NCI-H526 (cell line): ENCODE measurements at regions not wholly inside any gene's neighbourhood (a gene's known extent, or its start where the extent isn't known, plus 50 kb on each side); places are given as distances from the start of the nearest gene placed in this dataset.

ENCODE experiments used
- DNase-seq, 2 experiments: peaks; one replicate each; lab custom pipeline; 2025; lab: John Stamatoyannopoulos, UW

DNA sequence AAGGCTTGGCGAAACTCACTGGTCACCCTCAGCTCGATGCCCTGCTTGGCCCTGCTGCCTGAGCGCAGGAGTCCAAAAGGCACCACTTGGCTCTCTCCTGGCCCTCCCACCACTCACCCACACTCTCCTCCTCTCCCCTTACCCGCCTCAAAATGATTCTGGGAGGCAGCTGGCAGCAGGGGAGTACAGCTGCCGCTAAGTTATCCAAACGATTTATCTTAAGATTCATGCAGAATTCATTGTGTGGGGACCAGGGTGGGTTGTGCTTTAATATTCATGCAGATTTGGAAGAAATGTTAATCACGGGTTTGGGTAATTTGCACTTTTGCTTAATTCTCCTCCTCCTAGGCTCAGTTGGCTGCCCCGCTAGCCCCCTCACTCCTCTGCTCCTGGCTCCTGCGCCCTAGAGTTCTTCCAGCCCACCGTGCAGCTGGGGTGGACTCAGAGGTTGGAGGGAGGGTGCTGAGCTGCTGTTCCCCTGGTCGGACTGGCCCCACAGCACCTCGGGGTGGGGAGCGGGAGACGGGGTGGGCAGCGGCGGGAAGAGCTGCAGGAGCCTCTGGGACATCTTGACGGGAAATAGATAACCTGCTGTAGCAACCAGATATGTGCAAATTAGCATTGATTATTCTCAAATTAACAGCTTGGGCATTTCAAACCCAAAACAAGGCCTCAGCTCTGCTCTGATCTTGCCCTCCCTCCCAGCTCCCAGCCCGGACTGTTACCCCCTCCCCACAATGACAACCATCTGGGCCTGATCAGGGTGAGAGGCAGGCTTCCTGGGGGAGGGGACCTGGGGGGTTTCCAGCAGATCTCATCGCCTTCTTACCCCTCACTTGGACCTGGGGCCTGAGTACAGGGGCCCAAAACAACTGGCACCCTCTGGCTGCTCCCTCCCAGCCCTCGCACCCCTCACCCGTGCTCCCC, 122.6 kb upstream of the RPL38 start:
- no peak for DNase-seq

DNA sequence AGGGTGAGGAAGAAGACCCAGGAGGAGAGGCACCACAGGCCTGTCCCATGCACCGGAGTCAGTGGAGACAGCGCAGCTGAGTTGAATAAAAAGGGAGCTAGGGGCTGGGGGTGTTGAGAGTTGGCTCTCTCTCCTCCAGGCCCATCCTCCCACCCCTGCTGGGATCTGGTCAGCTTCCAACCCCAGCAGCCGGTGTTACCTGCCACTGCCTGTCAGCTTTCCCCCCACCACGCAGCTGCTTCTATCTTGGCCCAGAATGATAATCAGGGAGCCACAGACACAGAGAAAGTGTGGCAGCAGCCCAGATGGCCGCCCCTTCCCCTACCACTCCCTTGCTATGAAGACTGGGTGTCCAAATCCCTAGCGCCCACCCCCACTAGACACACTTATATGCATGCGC, 120.6 kb upstream of the RPL38 start:
- DNase-seq = no peak

DNA sequence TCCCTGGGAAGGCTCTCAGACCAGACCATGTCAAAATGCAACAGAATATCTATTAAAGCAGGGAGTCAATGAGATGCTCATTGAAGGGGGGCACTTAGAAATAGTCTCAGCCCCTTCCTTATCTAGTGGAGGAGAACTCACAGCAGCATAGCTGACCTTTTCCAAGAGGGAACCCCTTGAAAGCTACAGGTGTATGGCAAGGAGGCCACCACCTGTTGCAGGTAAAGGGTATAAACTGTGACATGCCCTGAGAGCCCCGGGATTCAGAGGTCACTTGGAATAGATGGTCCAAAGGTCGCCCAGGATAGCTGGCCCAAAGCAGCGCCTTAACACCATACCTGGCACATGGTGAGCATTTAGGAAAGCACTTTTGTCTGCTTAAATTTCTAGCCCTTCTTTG, 120.2 kb upstream of the RPL38 start:
- DNase-seq = no peak

DNA sequence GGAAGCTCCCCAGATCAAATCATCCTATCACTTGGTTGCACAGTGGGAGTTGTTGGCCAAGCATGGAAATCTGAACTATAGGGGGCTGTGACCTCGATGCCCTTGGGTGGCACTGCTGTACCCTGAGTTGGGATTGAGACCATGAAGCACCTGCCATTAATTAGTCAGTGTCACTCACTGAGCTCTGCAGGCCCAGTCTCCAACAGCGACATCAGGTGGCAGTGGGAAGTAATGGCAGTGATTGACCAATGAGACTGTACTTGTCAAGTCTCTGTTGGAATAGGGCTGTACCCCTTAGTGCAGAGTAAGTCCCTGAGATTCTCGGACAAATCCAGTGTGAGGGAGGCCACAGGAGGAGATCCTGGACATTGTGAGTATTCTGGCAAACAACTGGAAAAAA, 118.0 kb upstream of the RPL38 start:
- DNase-seq = peak in 1 of 2 experiments; percentile 22

DNA sequence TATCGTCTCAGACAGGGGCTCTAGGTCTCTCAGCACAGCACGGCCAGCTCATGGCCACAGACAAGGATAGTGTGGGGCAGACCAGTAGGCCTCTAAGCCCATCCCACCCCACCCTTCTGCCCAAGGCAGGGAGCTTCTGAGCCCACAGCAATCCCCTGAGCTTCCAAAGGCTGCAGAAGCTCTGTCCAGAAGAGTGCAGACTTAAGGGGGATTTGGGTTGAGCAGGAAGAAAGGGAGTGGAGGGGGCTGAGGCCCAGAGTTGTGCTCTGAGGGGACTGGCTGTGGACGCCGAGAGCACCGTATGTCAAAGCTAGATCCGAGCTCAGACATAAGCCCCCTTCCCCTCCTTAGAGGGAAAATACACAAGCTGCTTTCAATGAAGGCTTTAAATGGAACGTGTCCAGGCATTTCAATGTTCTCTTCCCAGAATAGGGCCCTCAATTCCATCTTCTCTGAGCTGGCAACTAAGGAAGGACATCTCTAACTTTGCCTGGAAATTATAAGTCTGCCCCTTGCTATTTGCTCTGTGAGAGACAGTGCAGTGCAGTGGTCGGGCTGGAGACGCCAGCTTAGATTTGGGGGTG, 116.4 kb upstream of the RPL38 start:
- no peak for DNase-seq

DNA sequence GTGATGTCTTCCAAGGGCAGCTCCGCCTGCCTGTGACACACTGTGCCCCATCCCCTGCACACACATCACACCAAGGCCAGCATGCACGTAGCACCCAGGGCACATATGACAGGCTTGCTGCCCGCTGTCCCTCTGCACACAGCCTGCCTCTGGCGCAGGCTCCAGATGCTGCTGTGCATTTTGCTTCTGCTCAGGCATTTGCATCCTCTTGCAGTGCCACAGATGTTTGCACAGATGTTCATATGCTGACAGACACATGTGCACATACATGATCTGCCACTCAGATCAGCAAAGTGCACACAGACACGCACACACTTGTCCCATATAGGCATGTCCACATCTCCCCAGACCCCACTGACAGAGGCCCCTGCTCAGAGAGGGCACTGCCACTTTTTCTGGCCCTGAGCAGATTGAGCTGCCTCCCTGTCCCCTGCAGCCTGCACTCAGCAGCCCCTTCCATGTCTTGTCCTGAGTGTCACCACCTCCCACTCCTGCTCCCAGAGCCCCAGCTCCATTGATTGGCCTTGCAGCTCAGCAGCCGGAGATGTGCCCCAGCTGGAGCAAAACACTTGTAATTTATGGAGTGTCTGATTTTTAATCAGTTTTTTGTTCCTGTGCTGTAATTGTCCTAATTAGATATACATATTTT, 115.1 kb upstream of the RPL38 start:
- DNase-seq = no peak

DNA sequence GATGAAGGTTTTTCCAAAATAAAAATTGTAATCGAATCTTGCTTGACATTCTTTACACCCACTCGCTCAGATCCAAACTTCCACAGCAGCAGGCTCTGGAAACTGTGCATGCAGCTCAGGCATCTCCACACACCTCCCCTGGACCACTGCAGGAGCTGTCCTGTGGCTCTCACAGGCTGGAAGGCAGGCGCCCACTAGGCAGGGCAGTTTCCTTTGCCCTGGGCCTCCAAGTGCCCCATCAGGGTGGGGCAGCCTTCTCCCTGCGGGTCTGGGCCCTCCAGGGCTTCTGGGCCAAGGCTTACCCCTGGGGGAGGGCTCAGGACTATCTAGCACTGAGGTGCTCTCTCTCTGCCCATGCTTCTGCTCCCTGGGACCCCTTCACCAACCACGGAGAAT, 114.5 kb upstream of the RPL38 start:
- DNase-seq = no peak

DNA sequence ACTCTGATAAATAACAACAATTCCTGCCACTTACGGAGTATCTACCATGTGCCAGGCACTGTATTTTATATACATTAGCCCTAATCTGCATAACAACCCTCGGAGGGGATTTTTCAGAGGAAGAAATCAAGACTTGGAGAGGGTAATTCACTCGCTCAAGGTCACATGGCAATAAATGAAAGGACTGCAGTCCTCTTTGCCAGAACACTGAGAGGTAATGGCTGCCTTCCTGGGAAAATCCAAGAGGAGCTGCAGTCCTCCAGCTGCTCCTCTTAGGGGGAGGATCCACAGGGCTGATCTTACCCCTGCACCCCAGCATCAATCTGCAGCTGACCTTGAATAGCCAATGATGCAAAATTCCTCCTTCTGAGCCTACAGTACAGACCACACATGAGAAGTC, 114.1 kb upstream of the RPL38 start:
- DNase-seq = no peak

DNA sequence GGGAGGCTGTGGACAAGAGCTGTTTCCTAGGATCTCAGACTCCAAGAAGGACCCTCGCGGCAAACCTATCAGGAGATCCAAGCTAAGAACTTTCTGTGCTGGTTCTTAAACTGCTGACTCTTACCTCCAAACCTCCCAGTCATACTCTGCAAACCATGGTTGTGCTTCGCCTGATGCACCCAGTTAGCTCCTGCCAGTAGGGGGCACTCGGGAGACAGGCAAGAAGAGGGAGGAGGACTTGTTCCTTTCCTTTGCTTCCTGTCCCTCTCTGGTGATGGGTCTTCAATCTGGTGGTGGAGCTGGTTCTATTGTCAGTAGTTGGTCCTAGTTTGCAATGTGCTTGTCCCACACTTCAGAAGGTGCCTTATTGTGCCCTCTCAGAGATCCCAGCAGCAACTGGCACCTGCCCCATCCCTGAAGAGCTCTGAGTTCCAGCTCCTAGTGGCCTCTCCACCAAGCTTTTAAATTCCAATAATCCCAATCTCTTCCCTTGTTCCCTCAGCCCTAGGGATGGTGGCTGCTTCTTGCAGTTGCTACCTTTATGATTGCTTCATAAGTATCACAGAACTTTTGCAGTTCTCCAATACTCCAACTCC, 113.5 kb upstream of the RPL38 start:
- peak; percentile 60 to 90 for DNase-seq

DNA sequence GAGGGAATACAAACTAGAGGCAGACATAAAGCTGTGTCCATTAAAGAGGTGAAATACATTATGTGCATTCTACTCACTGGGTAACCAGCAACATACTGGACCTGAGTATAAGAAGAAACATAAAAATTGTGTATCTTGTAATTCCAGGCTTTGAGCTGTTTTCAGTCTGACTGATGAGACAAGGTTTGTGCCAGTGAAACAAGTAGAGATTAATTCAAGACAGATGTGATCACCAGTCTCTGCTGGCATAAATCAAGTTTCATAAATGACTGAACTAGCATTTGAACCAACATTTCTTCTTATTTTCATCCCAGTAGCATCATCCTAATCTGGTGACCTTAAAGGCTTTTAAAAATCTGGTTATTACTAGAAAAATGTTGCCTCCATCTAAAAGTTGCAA, 108.8 kb upstream of the RPL38 start:
- DNase-seq = no peak

DNA sequence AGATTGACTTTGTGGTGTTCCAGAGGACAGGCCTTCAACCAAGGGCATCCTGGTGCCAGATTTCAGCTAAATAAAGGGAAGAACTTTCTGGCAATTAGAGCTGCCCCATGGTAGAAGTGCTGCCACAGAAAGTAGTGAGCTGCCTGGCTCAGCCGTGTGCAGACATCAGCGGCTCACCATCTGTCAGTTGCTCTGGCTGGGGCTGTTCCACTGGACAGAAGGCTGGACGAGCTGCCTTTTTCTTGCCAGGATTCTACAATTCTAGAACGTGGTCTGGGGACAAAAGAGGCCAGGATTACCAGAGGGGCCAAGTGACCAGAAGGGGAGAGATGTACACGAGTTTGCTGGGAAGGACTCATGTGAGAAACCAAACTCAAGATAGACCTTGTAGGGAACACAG, 107.0 kb upstream of the RPL38 start:
- DNase-seq = no peak

DNA sequence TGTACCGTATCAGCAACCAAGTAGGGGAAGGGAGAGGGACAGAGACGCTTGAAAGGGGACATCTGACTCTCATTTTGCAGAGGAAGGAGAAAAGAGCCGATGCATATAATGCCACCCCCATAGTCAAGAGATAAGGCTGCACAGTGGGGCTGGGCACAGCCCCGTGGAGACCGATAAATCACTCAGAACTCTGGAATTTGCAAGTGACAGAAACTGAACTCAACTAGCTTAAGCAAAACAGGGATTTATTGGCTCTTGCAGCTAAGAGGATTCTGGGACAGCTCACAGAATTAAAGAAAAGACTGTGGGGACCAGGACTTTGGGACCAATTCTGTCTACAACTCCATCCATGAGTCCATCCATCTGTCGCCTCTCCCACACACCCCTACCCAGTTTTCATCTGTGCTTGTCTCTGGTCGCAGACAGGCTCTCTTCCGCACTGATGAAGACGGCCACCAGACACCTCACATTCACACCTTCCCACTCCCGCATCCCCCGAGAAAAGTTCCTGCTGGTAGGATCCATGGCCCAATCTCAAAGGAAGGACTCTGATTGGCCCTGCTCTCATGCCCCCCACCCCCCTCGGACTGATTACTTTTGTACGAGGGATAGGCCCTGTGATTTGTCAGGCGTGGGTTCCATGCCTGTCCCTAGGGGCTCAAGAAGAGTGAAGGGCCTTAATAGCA, 105.9 kb upstream of the RPL38 start:
- DNase-seq = no peak

DNA sequence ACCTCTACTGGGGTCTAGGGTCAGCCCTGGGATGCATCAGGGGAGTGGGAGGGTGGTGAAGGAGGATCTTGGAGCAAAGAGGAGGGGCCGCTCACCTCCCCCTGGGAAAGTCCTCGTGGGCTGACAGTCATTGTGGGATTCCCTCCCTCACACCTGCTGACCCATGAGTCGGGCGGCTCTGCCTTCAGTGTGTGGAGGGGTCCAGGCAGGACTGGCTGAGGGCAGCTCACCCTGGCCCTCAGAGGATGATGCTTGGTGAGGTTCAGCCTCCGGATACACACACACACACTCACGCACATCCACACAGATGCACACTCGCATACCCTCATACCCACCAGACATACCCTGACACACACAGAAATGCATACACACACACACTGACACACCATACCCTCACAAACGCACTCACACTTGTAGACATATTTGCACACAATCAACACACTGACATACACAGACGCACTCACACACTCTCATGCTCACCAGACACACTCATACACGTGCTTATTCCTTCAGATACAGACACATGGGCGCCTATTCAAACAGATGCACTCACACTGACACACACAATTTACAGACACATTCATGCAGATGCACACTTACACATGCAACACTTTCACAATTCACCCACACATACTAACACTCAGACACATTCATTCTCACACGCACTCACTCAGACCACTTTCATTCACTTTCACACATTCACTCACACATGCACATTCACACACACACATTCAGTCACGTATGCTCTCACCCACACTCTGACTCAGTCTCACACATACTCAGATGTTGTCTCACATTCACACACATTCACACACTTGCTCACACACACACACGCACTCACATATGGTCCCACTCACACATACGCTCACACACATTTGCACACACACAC, 105.1 kb upstream of the RPL38 start:
- DNase-seq = no peak

DNA sequence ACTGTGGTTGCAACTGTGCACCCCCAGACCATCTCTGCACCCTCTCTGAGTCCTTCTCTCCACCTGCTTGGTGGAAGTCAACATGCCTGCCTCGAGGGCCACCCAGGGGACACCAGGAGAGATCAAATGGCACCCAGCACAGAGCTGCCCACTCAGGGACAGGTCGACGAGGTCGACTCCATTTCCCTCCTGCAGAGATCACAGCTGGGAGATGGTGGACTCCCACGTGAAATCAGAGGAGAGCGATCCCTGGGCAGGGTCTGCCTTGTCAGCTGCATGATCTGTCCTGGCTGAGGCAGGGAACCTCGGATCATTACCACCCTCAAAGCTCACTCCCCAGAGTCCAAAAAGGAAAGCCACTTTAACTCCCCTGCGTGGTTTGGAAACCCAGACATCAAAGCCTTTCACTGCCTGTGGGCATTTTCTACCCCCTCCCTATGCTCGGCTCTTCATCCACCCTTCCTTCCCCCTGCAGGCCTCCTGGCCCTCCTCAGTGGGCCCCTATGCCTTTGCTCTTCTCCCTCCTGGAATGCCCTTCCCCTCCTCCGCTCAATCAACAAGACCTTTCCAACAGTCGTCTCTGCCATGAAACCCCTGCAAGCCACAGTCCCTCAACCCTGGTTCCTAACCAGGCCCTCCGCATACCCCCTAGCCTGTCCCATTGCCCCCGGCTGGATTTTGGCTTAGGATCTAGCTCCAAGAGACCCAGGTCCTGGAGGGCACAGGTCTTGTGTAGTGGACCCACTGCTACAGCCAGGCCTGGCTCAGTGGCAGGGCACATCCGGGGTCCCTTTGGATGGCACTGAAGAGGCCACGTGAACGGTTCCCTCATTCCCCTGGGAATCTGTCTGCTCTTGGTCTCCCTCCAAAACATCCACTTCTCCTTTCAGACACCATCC, 103.8 kb upstream of the RPL38 start:
- no peak for DNase-seq

DNA sequence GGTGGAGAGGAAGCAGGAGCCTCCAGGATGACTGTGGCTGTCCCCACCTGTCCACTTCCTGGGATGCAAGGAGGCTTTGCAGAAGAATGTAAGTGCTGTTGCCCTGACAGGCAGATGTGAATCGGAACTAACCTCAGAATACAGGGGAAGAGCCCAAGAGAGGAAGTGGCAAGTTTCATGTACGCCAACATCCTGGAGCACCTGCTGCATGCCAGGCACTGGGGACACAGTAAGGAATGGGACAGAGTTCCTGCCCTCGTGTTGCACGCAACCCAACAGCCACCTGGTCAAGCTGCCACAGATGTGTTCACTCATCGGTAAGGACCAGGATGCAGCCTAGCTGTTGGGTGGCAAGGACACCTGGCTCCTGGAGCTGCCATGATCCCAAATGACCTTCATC, 98.6 kb upstream of the RPL38 start:
- DNase-seq = no peak

DNA sequence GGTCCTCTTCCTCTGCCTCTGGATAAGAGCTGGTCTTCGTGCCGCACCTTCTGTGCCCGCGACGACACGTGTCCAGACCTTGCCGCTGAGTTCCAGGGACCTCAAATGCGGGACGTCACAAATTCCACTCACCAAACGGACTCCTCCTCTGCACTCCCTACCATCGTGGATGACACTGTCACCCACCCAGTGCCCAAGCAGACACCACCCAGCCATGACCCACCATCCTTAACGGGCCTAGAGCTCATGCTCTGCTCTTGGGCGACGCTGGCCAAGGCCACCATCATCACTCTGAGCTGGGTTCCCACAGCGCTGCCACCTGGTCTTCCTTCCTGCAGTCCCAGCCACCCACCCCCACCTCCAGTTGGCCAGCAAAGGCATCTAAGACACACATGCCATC, 96.4 kb upstream of the RPL38 start:
- no peak for DNase-seq

DNA sequence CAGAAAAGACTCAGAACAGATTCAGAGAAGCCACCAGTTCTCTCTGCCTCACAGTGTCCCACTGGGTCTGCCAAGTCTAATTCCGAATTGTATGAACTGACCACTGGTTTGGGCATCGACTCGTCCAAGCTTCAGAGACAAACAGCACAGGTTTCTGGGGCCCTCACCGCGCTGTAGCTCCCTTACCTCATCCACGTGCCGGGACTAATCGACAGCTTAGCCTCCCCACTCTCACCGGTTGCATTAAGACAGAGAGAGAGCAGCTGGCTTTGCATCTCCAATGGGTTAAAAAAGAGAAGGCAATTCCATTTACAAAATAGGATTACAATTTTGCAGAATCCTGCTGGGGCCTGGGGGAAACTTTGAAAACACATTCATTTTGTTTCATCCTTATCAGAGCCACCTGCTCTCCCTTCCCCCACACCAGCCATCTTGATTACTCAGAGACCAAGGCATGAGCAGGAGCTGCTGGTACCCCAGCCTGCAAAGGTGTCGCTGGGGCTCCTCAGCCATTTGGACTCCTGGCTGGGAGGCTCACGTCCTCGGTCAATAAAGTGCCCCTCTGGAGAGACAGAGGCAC, 95.3 kb upstream of the RPL38 start:
- no peak for DNase-seq

DNA sequence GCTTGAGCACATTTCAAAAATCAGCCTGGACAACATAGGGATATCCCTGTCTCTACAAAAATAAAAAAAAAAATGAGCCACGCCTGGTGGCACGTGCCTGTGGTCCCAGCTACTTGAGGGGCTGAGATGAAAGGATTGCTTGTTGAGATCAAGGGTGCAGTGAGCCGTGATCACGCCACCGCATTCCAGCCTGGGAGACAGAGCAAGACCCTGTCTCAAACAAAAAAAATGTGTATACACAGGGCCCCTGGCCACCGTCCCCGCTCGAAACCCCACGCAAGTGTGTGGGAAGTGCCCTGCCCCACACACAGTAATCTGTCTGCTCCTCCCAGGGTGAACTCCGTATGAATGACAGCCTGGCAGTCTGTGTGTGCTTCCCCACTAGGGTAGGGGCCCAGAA, 93.0 kb upstream of the RPL38 start:
- no peak for DNase-seq

DNA sequence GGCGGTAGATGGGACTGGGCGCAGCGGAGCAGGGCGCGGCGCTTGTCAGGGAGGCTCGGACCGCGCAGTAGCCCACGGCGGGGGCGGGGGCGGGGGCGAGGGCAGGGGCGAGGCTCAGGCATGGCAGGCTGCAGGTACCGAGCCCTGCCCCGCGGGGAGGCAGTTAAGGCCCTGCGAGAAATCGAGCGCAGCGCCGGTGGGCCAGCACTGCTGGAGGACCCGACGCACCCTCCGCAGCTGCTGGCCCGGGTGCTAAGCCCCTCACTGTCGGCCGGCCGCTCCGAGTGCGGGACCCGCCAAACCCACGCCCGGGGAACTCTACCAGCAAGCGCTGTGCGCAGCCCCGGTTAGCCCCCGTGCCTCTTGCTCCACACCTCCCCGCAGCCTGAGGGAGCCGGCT, 90.2 kb upstream of the RPL38 start:
- DNase-seq = no peak

DNA sequence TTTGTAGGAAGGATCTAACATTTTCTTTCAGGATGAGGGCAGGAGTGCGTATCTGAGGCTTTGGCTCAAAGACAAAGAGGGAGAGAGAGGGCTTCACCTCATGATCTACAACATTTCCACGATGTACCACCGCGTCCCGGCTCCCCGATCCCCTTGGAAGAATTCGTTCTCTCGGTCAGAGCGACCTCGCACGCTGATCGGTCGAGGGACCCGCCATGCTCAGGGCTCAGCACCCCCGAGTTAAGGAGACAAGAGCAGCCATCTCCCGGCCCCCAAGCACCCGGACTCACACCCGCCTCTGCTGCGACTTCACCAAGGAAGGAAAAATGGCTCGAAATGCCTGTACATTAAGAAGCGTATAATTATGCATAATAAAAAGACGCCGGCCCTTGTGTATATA, 89.5 kb upstream of the RPL38 start:
- no peak for DNase-seq
